ENCODE measurements at regions not wholly inside any gene's neighbourhood (a gene's known extent, or its start where the extent isn't known, plus 50 kb on each side); places are given as distances from the start of the nearest gene placed in this dataset.

- H3K9me3 ChIP-seq (replicated peaks in 1 of 3), result no peaks in the 10 kb centered on the region
- H3K4me1 ChIP-seq (replicated peaks in 1 of 2), result peaks cover 0 to 6% of the 10 kb centered on the region in 2 donors
- H3K36me3 ChIP-seq (replicated peaks in 1 of 2), result no peaks in the 10 kb centered on the region
- DNase-seq, result no peak
- H3K27me3 ChIP-seq, result no peaks in the 10 kb centered on the region
- 81 to 91% (median 86%) methylated on average over 1 of the region's 1 CpG for WGBS, 4 donors
- intact Hi-C loops (cut with DNase I), result no loop called here
- no peak for TF ChIP-seq POLR2A (IDR thresholded peaks at IDR 0.05)
- H3K27ac ChIP-seq, result no peak overlapping the region
- H3K4me3 ChIP-seq, result no peak overlapping the region
Observed at GRCh38 chr3:78013653-78014052, 973.8 kb downstream of the ROBO2 start.

GRCh38 chr3:78015856-78016255 lies 976.0 kb downstream of the ROBO2 start:
- Histone ChIP-seq H3K27me3 (no peaks in the 10 kb centered on the region), H3K27ac (no peak overlapping the region), H3K4me3 (no peak overlapping the region), H3K36me3 (replicated peaks in 1 of 2) (no peaks in the 10 kb centered on the region), H3K9me3 (replicated peaks in 1 of 3) (no peaks in the 10 kb centered on the region), H3K4me1 (replicated peaks in 1 of 2) (peaks cover 0 to 6% of the 10 kb centered on the region in 2 donors)
- no peak for DNase-seq
- 15 to 31% (median 23%) methylated on average over 1 of the region's 1 CpG for WGBS, 4 donors
- TF ChIP-seq POLR2A (IDR thresholded peaks at IDR 0.05), result no peak
- TF ChIP-seq CTCF (IDR thresholded peaks at IDR 0.05), result no peak
- intact Hi-C loops (cut with DNase I), result no loop called here

- no peaks in the 10 kb centered on the region for H3K36me3 ChIP-seq (replicated peaks in 1 of 2)
- no peak for TF ChIP-seq CTCF (IDR thresholded peaks at IDR 0.05)
- TF ChIP-seq POLR2A (IDR thresholded peaks at IDR 0.05), result no peak
- intact Hi-C loops (cut with DNase I), result no loop called here
- 83 to 88% (median 86%) methylated on average over 3 of the region's 3 CpGs for WGBS, 4 donors
- H3K9me3 ChIP-seq (replicated peaks in 1 of 3), result no peaks in the 10 kb centered on the region
- peaks cover 0 to 8% of the 10 kb centered on the region in 2 donors for H3K4me1 ChIP-seq (replicated peaks in 1 of 2)
- no peak for DNase-seq
- H3K27me3 ChIP-seq, result no peaks in the 10 kb centered on the region
- no peak overlapping the region for H3K27ac ChIP-seq
- no peak overlapping the region for H3K4me3 ChIP-seq
Observed at GRCh38 chr3:78021710-78022109, 981.8 kb downstream of the ROBO2 start.

- intact Hi-C loops (cut with DNase I), result no loop called here
- 90 to 97% (median 93%) methylated on average over 5 of the region's 5 CpGs for WGBS, 4 donors
- no peaks in the 10 kb centered on the region for H3K27me3 ChIP-seq
- no peak overlapping the region for H3K27ac ChIP-seq
- H3K4me1 ChIP-seq (replicated peaks in 1 of 2), result peaks cover 0 to 8% of the 10 kb centered on the region in 2 donors
- H3K4me3 ChIP-seq, result no peak overlapping the region
- DNase-seq, result no peak
- H3K36me3 ChIP-seq (replicated peaks in 1 of 2), result no peaks in the 10 kb centered on the region
- H3K9me3 ChIP-seq (replicated peaks in 1 of 3), result no peaks in the 10 kb centered on the region
- TF ChIP-seq POLR2A (IDR thresholded peaks at IDR 0.05) (no peak), CTCF (IDR thresholded peaks at IDR 0.05) (no peak)
Observed at GRCh38 chr3:78022232-78022631, 982.3 kb downstream of the ROBO2 start.

- TF ChIP-seq CTCF (IDR thresholded peaks at IDR 0.05) (no peak), POLR2A (IDR thresholded peaks at IDR 0.05) (no peak)
Observed at GRCh38 chr3:78023257-78023656, 983.4 kb downstream of the ROBO2 start.

More at GRCh38 chr3:78023257-78023656, 983.4 kb downstream of the ROBO2 start:
- no peak for DNase-seq
- no peaks in the 10 kb centered on the region for H3K9me3 ChIP-seq (replicated peaks in 1 of 3)
- H3K27me3 ChIP-seq, result no peaks in the 10 kb centered on the region
- whole genome bisulfite sequencing, 4 donors, result 77 to 93% (median 86%) methylated on average over 3 of the region's 3 CpGs
- intact Hi-C loops (cut with DNase I), result no loop called here
- H3K27ac ChIP-seq, result no peak overlapping the region
- H3K4me1 ChIP-seq (replicated peaks in 1 of 2), result peaks cover 0 to 8% of the 10 kb centered on the region in 2 donors
- no peaks in the 10 kb centered on the region for H3K36me3 ChIP-seq (replicated peaks in 1 of 2)
- no peak overlapping the region for H3K4me3 ChIP-seq

Measured in adrenal gland (tissue), 9 donors.